ENCODE measurements at regions not wholly inside any gene's neighbourhood (a gene's known extent, or its start where the extent isn't known, plus 50 kb on each side); places are given as distances from the start of the nearest gene placed in this dataset.

- no peak for DNase-seq (ENCODE audit: low spot score)
These were observed 391.2 kb downstream of the ANKRD50 start for GRCh38 chr4:124321364-124321763.

- peak; percentile 66 for DNase-seq (ENCODE audit: low spot score)
These were observed 390.1 kb downstream of the ANKRD50 start for GRCh38 chr4:124322234-124323065.

GRCh38 chr4:124325690-124326089 is 386.8 kb downstream of the ANKRD50 start:
- no peak for DNase-seq (ENCODE audit: low spot score)

GRCh38 chr4:124329134-124329533 is 383.4 kb downstream of the ANKRD50 start:
- DNase-seq (ENCODE audit: low spot score) = no peak

GRCh38 chr4:124330045-124330444 is 382.5 kb downstream of the ANKRD50 start:
- DNase-seq (ENCODE audit: low spot score) = no peak

- no peak for DNase-seq (ENCODE audit: low spot score)
These were observed 380.8 kb downstream of the ANKRD50 start for GRCh38 chr4:124331781-124332180.

GRCh38 chr4:124333466-124333865 is 379.1 kb downstream of the ANKRD50 start:
- DNase-seq (ENCODE audit: low spot score) = no peak

GRCh38 chr4:124334119-124334518 is 378.4 kb downstream of the ANKRD50 start:
- DNase-seq (ENCODE audit: low spot score) = peak; percentile 92

- no peak for DNase-seq (ENCODE audit: low spot score)
These were observed 374.7 kb downstream of the ANKRD50 start for GRCh38 chr4:124337874-124338273.

- DNase-seq (ENCODE audit: low spot score) = no peak
These were observed 368.8 kb downstream of the ANKRD50 start for GRCh38 chr4:124343661-124344171.

- no peak for DNase-seq (ENCODE audit: low spot score)
These were observed 339.6 kb downstream of the ANKRD50 start for GRCh38 chr4:124372916-124373315.

GRCh38 chr4:124386163-124386562 is 326.4 kb downstream of the ANKRD50 start:
- no peak for DNase-seq (ENCODE audit: low spot score)

- DNase-seq (ENCODE audit: low spot score) = no peak
These were observed 325.9 kb downstream of the ANKRD50 start for GRCh38 chr4:124386648-124387047.

GRCh38 chr4:124389591-124389990 is 322.9 kb downstream of the ANKRD50 start:
- DNase-seq (ENCODE audit: low spot score) = no peak

- DNase-seq (ENCODE audit: low spot score) = no peak
These were observed 321.7 kb downstream of the ANKRD50 start for GRCh38 chr4:124390861-124391260.

GRCh38 chr4:124396333-124396732 is 316.2 kb downstream of the ANKRD50 start:
- no peak for DNase-seq (ENCODE audit: low spot score)

- DNase-seq (ENCODE audit: low spot score) = no peak
These were observed 310.9 kb downstream of the ANKRD50 start for GRCh38 chr4:124401606-124402005.

- DNase-seq (ENCODE audit: low spot score) = no peak
These were observed 303.5 kb downstream of the ANKRD50 start for GRCh38 chr4:124409044-124409443.

GRCh38 chr4:124414276-124415040 is 298.1 kb downstream of the ANKRD50 start:
- DNase-seq (ENCODE audit: low spot score) = no peak

- DNase-seq (ENCODE audit: low spot score) = no peak
These were observed 297.4 kb downstream of the ANKRD50 start for GRCh38 chr4:124415146-124415545.

- no peak for DNase-seq (ENCODE audit: low spot score)
These were observed 295.2 kb downstream of the ANKRD50 start for GRCh38 chr4:124417371-124417770.

- no peak for DNase-seq (ENCODE audit: low spot score)
These were observed 292.3 kb downstream of the ANKRD50 start for GRCh38 chr4:124420166-124420695.

- no peak for DNase-seq (ENCODE audit: low spot score)
These were observed 289.4 kb downstream of the ANKRD50 start for GRCh38 chr4:124423160-124423559.
